ENCODE measurements at regions not wholly inside any gene's neighbourhood (a gene's known extent, or its start where the extent isn't known, plus 50 kb on each side); places are given as distances from the start of the nearest gene placed in this dataset.

GRCh38 chr5:104015765-104016164 lies 453.2 kb upstream of the NUDT12 start:
- H3K4me3 ChIP-seq (ENCODE audit: insufficient read depth, low read depth, low read length), result no peak overlapping the region
- H3K27me3 ChIP-seq (ENCODE audit: control insufficient read depth, insufficient read depth, low read length), result no peaks in the 10 kb centered on the region
- H3K27ac ChIP-seq (ENCODE audit: insufficient read depth, low read length), result no peak overlapping the region
- H3K4me1 ChIP-seq (ENCODE audit: control insufficient read depth, insufficient read depth, low read length), result no peaks in the 10 kb centered on the region
- in situ Hi-C loops (cut with MboI; ENCODE audit: low sequenced_read_pairs) (no loop called here), intact Hi-C loops (cut with micrococcal nuclease) (no loop called here), dilution Hi-C loops (cut with HindIII; ENCODE audit: low sequenced_read_pairs, unreplicated experiment) (no loop called here)
- TF ChIP-seq POLR2A (IDR thresholded peaks at IDR 0.05; ENCODE audit: low read depth, low read length), result no peak
- TF ChIP-seq RAD21 (IDR thresholded peaks at IDR 0.05; ENCODE audit: low read length), result no peak
- no peak for TF ChIP-seq FOS (IDR thresholded peaks at IDR 0.05; ENCODE audit: low read depth, low read length)
- no peak for TF ChIP-seq MXI1 (IDR thresholded peaks at IDR 0.05; ENCODE audit: borderline replicate concordance, low read depth, low read length)
- TF ChIP-seq MAFK (IDR thresholded peaks at IDR 0.05; ENCODE audit: low read depth, low read length), result no peak
- no peak for TF ChIP-seq ELK1 (IDR thresholded peaks at IDR 0.05; ENCODE audit: borderline replicate concordance, low read depth, low read length)
- no peak for TF ChIP-seq MAZ (IDR thresholded peaks at IDR 0.05; ENCODE audit: borderline replicate concordance, low read depth, low read length)
- TF ChIP-seq CEBPB (IDR thresholded peaks at IDR 0.05; ENCODE audit: low read depth, low read length), result no peak
- TF ChIP-seq RFX5 (IDR thresholded peaks at IDR 0.05; ENCODE audit: low read depth, low read length), result no peak
- no peak for TF ChIP-seq USF2 (IDR thresholded peaks at IDR 0.05; ENCODE audit: low read depth, low read length)
- TF ChIP-seq BHLHE40 (IDR thresholded peaks at IDR 0.05; ENCODE audit: low read depth, low read length), result no peak
- no peak for TF ChIP-seq NFE2L2 (IDR thresholded peaks at IDR 0.05; ENCODE audit: low read depth, low read length)
- TF ChIP-seq CHD1 (IDR thresholded peaks at IDR 0.05; ENCODE audit: low read depth, low read length), result no peak
- no peak overlapping the region for H2AK9ac ChIP-seq (replicated peaks; ENCODE audit: low read depth, low read length, poor library complexity)
- H3K36me3 ChIP-seq (ENCODE audit: control insufficient read depth, insufficient read depth, low read length), result no peaks in the 10 kb centered on the region
- no peak overlapping the region for H3K9ac ChIP-seq (ENCODE audit: low read depth, low read length)
- H4K20me1 ChIP-seq (ENCODE audit: insufficient read depth, low read length), result no peaks in the 10 kb centered on the region
- H2BK120ac ChIP-seq (ENCODE audit: low read depth, low read length), result no peak overlapping the region
- no peaks in the 10 kb centered on the region for H3K79me1 ChIP-seq (ENCODE audit: low read depth in 1 of 2, low read length in 2 of 2)
- no peak overlapping the region for H4K5ac ChIP-seq (ENCODE audit: low read depth, low read length)
- no peak overlapping the region for H3K56ac ChIP-seq (ENCODE audit: extremely low read depth, insufficient read depth, low read length)
- ChIA-PET POLR2A (ENCODE audit: unreplicated experiment) (no interaction called here), CTCF (no interaction called here)
- no peak overlapping the region for H3K4me2 ChIP-seq (ENCODE audit: low read depth, low read length)
- no peak overlapping the region for H3K18ac ChIP-seq (ENCODE audit: low read depth, low read length)
- H4K8ac ChIP-seq (ENCODE audit: low read depth in 2 of 2, low read length in 2 of 2), result no peak overlapping the region
- H3K9me1 ChIP-seq (ENCODE audit: insufficient read depth, low read length), result no peaks in the 10 kb centered on the region
- H2BK5ac ChIP-seq (ENCODE audit: low read depth, low read length, poor library complexity, severe bottlenecking), result no peak overlapping the region
- H2AFZ ChIP-seq (replicated peaks; ENCODE audit: low read length, poor library complexity), result no peak overlapping the region
- H4K91ac ChIP-seq (ENCODE audit: insufficient read depth, low read depth, low read length), result no peak overlapping the region
- H2BK20ac ChIP-seq (ENCODE audit: low read depth, low read length), result no peak overlapping the region
- ATAC-seq (ENCODE audit: low read depth) (no peak), DNase-seq (no peak)
- no peak overlapping the region for H3K23ac ChIP-seq (ENCODE audit: low read depth, low read length)
- no CpG with 5 or more reads among the region's 2 CpGs for WGBS, 2 experiments (ENCODE audit: extremely low coverage in 2 of 2, insufficient read length in 1 of 2)
- no peak overlapping the region for H2AK5ac ChIP-seq (ENCODE audit: low read depth, low read length)
- H3K14ac ChIP-seq (replicated peaks; ENCODE audit: low read depth, low read length), result no peak overlapping the region
- no peak overlapping the region for H2BK15ac ChIP-seq (ENCODE audit: low read depth, low read length)
- H3K9me3 ChIP-seq (ENCODE audit: control insufficient read depth, insufficient read depth, low read length), result 0 out of 2 replicates have a peak, but pooled peaks cover 2% of the 10 kb centered on the region
- no TSS peak for BruUV-seq (replicated peaks)
- H3K4ac ChIP-seq (ENCODE audit: low read depth, low read length), result no peak overlapping the region

Data from IMR-90 (cell line).